NCI-H82 treated with DMSO at 0.1 percent for 48 hours (cell line): ENCODE measurements at regions not wholly inside any gene's neighbourhood (a gene's known extent, or its start where the extent isn't known, plus 50 kb on each side); places are given as distances from the start of the nearest gene placed in this dataset.

Experiments
- DNase-seq: peaks from one replicate; lab custom pipeline; 2025; ENCODE audit not compliant: unreplicated experiment; lab: John Stamatoyannopoulos, UW

- no peak for DNase-seq
Observed at GRCh38 chr2:239506961-239507360, 106.1 kb upstream of the HDAC4 start.

GRCh38 chr2:239506101-239506857 lies 105.5 kb upstream of the HDAC4 start:
- DNase-seq: no peak

- no peak for DNase-seq
Observed at GRCh38 chr2:239504643-239505235, 103.9 kb upstream of the HDAC4 start.

GRCh38 chr2:239502430-239503186 lies 101.8 kb upstream of the HDAC4 start:
- no peak for DNase-seq

- DNase-seq: no peak
Observed at GRCh38 chr2:239500574-239501550, 100.0 kb upstream of the HDAC4 start.

GRCh38 chr2:239499726-239500573 lies 99.1 kb upstream of the HDAC4 start:
- no peak for DNase-seq

GRCh38 chr2:239498981-239499634 lies 98.3 kb upstream of the HDAC4 start:
- DNase-seq: no peak

- DNase-seq: no peak
Observed at GRCh38 chr2:239498576-239498975, 97.8 kb upstream of the HDAC4 start.

GRCh38 chr2:239496700-239497099 lies 95.9 kb upstream of the HDAC4 start:
- DNase-seq: no peak

- no peak for DNase-seq
Observed at GRCh38 chr2:239495791-239496233, 95.0 kb upstream of the HDAC4 start.

- no peak for DNase-seq
Observed at GRCh38 chr2:239495175-239495574, 94.4 kb upstream of the HDAC4 start.

GRCh38 chr2:239494578-239494977 lies 93.8 kb upstream of the HDAC4 start:
- DNase-seq: no peak

GRCh38 chr2:239489481-239489880 lies 88.7 kb upstream of the HDAC4 start:
- DNase-seq: no peak

GRCh38 chr2:239488125-239488524 lies 87.3 kb upstream of the HDAC4 start:
- DNase-seq: no peak

GRCh38 chr2:239487272-239487671 lies 86.5 kb upstream of the HDAC4 start:
- DNase-seq: no peak

- no peak for DNase-seq
Observed at GRCh38 chr2:239485622-239486021, 84.8 kb upstream of the HDAC4 start.

- no peak for DNase-seq
Observed at GRCh38 chr2:239484571-239485355, 83.9 kb upstream of the HDAC4 start.
